ENCODE measurements at regions not wholly inside any gene's neighbourhood (a gene's known extent, or its start where the extent isn't known, plus 50 kb on each side); places are given as distances from the start of the nearest gene placed in this dataset.

DNA sequence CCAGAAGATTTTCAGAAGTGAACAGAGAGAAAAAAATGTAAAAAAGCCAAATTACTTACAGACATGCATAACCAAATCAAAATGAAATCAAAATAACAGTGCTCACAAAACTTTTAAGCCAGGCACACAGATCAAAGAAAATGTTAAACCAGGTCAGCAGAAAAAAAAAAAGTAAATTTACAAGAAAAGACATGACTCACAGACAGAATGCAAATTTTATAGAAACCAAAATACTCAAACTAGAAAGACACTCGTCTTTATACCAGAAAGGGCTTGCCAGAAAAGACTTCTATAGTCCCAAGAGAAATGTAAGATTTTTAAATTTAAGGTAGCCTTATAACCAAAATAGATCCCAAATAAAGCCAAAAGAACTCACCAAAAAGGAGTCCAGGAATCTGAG, 86.5 kb upstream of the COG2 start:
- TF ChIP-seq, protein P1, sequence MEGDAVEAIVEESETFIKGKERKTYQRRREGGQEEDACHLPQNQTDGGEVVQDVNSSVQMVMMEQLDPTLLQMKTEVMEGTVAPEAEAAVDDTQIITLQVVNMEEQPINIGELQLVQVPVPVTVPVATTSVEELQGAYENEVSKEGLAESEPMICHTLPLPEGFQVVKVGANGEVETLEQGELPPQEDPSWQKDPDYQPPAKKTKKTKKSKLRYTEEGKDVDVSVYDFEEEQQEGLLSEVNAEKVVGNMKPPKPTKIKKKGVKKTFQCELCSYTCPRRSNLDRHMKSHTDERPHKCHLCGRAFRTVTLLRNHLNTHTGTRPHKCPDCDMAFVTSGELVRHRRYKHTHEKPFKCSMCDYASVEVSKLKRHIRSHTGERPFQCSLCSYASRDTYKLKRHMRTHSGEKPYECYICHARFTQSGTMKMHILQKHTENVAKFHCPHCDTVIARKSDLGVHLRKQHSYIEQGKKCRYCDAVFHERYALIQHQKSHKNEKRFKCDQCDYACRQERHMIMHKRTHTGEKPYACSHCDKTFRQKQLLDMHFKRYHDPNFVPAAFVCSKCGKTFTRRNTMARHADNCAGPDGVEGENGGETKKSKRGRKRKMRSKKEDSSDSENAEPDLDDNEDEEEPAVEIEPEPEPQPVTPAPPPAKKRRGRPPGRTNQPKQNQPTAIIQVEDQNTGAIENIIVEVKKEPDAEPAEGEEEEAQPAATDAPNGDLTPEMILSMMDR (IDR thresholded peaks at IDR 0.05): no peak
- TF ChIP-seq POLR2A (IDR thresholded peaks at IDR 0.05): no peak
